ENCODE measurements at regions not wholly inside any gene's neighbourhood (a gene's known extent, or its start where the extent isn't known, plus 50 kb on each side); places are given as distances from the start of the nearest gene placed in this dataset.

DNA sequence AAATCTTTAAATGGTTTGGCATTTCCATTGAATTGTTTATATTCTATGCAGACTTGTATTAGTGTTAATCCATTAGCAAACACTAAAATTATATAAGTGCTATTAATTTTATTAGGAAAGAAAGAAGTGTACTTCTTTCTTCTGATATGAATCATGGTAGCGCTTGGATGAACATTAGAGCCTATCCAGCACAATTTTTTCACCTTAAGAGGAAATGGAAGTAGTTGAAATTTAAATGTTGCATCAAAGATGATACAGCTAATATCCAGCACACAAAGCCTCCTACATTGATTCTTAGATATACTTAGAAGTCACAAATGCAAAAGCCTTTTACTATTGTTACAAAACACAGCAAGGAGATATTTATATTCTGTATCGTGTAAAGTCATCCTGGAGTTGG, 174.5 kb downstream of the AHR start:
- no peak for DNase-seq (ENCODE audit: low read depth)

DNA sequence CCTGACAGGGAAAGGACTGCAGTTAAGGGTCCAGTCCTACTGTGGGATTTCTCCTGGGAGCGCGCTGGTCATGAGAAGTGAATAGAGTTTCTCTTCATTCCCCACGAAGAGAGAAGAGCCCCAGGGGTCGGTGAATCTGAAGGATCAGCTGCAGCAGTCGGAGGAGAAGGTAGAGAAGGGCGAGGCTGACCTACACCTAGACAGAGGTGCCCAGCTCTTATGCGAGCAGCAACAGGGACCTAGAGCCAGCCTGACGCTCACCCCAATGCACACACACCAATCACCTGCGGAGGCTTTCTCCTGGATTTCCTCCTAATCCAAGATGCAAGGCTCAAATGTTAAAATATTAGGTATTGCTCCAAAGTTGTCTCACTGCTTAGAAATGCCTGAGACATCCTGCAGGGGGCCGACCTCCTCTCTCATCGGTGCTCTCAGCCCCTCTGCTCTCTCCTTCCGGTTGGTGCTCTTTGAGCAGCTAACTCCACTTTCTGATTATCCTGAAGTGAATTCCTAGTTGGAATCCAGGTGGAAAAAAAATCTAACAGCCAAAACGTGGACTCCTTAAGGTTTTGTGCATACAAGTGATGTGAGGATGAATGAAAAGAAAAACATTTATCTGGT, 176.4 kb downstream of the AHR start:
- no peak overlapping the region for H3K4me3 ChIP-seq (ENCODE audit: low read depth, low read length)
- TF ChIP-seq, protein P1, sequence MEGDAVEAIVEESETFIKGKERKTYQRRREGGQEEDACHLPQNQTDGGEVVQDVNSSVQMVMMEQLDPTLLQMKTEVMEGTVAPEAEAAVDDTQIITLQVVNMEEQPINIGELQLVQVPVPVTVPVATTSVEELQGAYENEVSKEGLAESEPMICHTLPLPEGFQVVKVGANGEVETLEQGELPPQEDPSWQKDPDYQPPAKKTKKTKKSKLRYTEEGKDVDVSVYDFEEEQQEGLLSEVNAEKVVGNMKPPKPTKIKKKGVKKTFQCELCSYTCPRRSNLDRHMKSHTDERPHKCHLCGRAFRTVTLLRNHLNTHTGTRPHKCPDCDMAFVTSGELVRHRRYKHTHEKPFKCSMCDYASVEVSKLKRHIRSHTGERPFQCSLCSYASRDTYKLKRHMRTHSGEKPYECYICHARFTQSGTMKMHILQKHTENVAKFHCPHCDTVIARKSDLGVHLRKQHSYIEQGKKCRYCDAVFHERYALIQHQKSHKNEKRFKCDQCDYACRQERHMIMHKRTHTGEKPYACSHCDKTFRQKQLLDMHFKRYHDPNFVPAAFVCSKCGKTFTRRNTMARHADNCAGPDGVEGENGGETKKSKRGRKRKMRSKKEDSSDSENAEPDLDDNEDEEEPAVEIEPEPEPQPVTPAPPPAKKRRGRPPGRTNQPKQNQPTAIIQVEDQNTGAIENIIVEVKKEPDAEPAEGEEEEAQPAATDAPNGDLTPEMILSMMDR (IDR thresholded peaks at IDR 0.05; ENCODE audit: insufficient read depth, low read depth, low read length), result peak; percentile 41
- DNase-seq (ENCODE audit: low read depth), result no peak

More for the DNA sequence above, 174.5 kb downstream of the AHR start:
- TF ChIP-seq, protein P1 (IDR thresholded peaks at IDR 0.05; ENCODE audit: insufficient read depth, low read depth, low read length), result no peak
- no peak overlapping the region for H3K4me3 ChIP-seq (ENCODE audit: low read depth, low read length)

DNA sequence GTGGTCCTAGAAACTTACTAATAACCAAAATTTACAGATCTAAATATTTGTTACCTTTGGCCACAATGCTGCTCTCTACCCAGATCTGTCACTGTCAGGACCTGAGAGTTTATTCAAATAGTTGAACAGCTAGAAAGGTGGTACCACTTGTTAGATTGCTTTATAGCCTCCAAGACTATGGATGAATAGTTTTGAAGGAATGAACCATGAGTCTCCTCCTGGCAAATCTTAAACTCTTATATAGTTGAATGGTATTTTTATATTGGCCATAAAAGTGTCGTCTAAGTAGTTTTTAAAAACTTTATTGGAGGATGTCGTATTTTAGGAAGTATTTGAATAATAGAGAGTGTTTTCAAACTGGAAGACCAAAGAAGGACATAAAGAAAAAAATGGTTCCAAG, 178.7 kb downstream of the AHR start:
- no peak for DNase-seq (ENCODE audit: low read depth)
- TF ChIP-seq, protein P1 (IDR thresholded peaks at IDR 0.05; ENCODE audit: insufficient read depth, low read depth, low read length), result no peak
- H3K4me3 ChIP-seq (ENCODE audit: low read depth, low read length), result no peak overlapping the region

DNA sequence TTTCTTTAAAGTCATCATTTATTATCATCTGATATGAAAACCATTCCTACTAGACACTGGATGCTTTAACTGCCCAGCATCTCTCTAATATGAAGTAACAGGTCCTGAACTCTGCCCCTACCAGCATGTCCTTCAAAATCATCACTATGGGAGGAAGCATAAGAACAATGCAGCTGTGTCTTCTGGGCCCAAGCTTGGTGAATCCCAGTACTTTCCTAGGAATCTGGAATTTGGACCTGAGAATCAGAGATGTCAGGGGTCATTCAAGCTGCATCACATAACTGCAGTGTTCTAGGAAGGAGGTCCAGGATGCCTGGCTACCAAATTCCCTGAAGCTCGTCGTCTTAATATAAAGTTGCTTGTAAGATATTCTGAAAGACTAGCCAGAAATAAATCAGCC, 182.7 kb downstream of the AHR start:
- TF ChIP-seq, protein P1 (IDR thresholded peaks at IDR 0.05; ENCODE audit: insufficient read depth, low read depth, low read length), result no peak
- no peak overlapping the region for H3K4me3 ChIP-seq (ENCODE audit: low read depth, low read length)
- no peak for DNase-seq (ENCODE audit: low read depth)

DNA sequence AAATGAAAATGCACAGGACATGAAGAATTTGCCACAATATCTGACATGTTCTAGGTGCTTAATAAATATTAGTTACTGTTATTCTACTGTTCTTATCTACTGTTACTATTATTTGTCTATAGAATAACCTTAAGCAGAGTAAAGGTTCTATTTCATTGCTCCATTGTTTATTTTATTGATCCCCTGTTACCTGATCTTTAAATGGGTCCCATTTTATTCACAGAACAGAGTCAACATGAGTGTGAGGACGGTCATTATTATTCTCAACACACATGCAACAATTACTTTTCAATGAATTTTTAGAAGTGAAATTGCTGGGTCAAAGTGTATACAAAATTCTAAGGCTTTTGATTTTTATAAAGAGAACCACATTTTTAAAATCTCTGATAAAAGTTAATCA, 186.9 kb downstream of the AHR start:
- no peak for DNase-seq (ENCODE audit: low read depth)
- no peak overlapping the region for H3K4me3 ChIP-seq (ENCODE audit: low read depth, low read length)
- TF ChIP-seq, protein P1 (IDR thresholded peaks at IDR 0.05; ENCODE audit: insufficient read depth, low read depth, low read length), result no peak

DNA sequence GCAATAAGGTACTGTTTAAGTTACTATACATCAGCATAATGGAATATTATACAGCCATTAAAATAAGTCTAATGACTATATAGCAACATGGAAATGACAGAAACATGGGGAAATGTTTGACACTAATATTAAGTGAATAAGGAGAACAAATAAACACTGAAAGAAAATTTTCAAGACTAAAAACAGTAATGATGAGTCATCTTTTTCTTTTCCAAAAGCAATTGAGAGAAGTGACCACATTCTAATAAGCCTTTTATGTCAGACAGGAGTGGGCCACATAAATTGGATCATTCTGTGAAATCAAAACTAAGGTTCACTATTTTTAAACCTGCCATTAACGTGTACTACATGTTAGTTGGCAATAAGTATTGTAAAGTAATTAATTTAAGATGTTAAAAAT, 187.5 kb downstream of the AHR start:
- TF ChIP-seq, protein P1 (IDR thresholded peaks at IDR 0.05; ENCODE audit: insufficient read depth, low read depth, low read length), result no peak
- no peak overlapping the region for H3K4me3 ChIP-seq (ENCODE audit: low read depth, low read length)
- DNase-seq (ENCODE audit: low read depth), result no peak

DNA sequence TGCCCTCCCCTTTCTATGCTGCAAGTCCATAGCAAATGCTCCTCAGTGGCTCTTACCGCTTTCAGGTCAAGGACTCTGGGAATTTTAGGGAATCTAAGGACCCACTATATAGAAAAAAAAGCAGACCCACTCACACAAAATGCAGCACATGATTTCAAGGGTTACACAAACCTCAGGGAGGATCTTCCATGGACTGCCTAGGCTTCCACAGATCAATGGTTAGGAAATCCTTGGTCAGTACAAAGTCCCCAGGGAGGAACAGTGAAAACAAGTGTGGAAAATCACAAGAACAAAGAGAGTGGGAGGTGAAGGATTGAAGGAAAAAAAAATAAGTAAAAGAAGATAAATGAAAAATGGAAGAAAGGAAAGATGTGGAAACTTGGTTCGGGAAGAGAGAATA, 188.4 kb downstream of the AHR start:
- TF ChIP-seq, protein P1 (IDR thresholded peaks at IDR 0.05; ENCODE audit: insufficient read depth, low read depth, low read length), result no peak
- no peak overlapping the region for H3K4me3 ChIP-seq (ENCODE audit: low read depth, low read length)
- DNase-seq (ENCODE audit: low read depth), result no peak

Measured in fibroblast of villous mesenchyme (primary cell).